ENCODE measurements at regions not wholly inside any gene's neighbourhood (a gene's known extent, or its start where the extent isn't known, plus 50 kb on each side); places are given as distances from the start of the nearest gene placed in this dataset.

DNA sequence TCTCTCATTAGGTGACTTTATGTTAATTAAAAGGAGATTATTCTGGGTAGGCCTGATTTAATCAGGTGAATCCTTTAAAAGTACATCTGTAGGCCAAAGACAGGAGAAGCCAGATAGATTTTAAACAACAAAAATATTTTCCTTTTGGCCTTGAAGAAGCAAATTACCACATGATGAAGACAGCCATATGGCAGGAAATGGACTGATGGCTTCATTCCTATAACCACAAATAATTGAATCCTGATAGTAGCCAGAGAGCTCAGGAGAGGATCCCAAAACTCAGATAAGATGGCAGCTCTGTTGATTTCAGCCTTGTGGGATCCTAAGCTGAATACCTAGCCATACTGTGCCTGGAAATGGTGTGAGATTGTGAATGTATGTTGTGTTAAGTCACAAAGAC, 66.1 kb upstream of the PRKX start:
- TF ChIP-seq, protein P1, sequence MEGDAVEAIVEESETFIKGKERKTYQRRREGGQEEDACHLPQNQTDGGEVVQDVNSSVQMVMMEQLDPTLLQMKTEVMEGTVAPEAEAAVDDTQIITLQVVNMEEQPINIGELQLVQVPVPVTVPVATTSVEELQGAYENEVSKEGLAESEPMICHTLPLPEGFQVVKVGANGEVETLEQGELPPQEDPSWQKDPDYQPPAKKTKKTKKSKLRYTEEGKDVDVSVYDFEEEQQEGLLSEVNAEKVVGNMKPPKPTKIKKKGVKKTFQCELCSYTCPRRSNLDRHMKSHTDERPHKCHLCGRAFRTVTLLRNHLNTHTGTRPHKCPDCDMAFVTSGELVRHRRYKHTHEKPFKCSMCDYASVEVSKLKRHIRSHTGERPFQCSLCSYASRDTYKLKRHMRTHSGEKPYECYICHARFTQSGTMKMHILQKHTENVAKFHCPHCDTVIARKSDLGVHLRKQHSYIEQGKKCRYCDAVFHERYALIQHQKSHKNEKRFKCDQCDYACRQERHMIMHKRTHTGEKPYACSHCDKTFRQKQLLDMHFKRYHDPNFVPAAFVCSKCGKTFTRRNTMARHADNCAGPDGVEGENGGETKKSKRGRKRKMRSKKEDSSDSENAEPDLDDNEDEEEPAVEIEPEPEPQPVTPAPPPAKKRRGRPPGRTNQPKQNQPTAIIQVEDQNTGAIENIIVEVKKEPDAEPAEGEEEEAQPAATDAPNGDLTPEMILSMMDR (IDR thresholded peaks at IDR 0.05; ENCODE audit: low read depth, low read length) = no peak
- no peak for TF ChIP-seq EZH2phosphoT487 (IDR thresholded peaks at IDR 0.05; ENCODE audit: low read depth)

Measured in OCI-LY3 (cell line).